Liver (tissue), 3 donors: ENCODE measurements at regions not wholly inside any gene's neighbourhood (a gene's known extent, or its start where the extent isn't known, plus 50 kb on each side); places are given as distances from the start of the nearest gene placed in this dataset.

Experiments used
- EGR1 ChIP-seq, 2 donors: IDR thresholded peaks; 2 replicates each; pipeline ENCODE4 v1.6.1; 2016 to 2018; ENCODE audit warnings: antibody characterized with exemption in 2 of 2, low read depth in 2 of 2
- FOXA1 ChIP-seq: IDR thresholded peaks from 2 replicates; pipeline ENCODE4 v1.6.1; 2016; ENCODE audit warnings: antibody characterized with exemption
- JUND ChIP-seq, 2 donors: IDR thresholded peaks; 2 replicates each; pipeline ENCODE4 v1.6.1; 2016; ENCODE audit warnings: antibody characterized with exemption in 2 of 2
- RAD21 ChIP-seq, 2 donors: IDR thresholded peaks; 2 replicates each; pipeline ENCODE4 v1.6.1; 2016; ENCODE audit warnings: antibody characterized with exemption in 2 of 2, mild to moderate bottlenecking in 2 of 2
- REST ChIP-seq: IDR thresholded peaks from 2 replicates; pipeline ENCODE4 v1.6.1; 2016; ENCODE audit warnings: antibody characterized with exemption, mild to moderate bottlenecking
- TAF1 ChIP-seq: conservative IDR thresholded peaks from 2 replicates; pipeline ENCODE4 v1.6.1; 2016; ENCODE audit warnings: antibody characterized with exemption, mild to moderate bottlenecking
- TF ChIP-seq, protein P1 (sequence below): fragments of 150-350 bp; IDR thresholded peaks from 2 replicates; pipeline ENCODE4 v1.5.1; 2017; ENCODE audit warnings: improper control_type of control experiment, low read depth, low read length; ENCODE audit not compliant: missing input control
- donor health status: healthy.
- donor health status: healthy.

GRCh38 chr13:72462166-72462565 is 265.3 kb downstream of the MZT1 start:
- TF ChIP-seq JUND (IDR thresholded peaks at IDR 0.05), result no peak
- TF ChIP-seq, protein P1, sequence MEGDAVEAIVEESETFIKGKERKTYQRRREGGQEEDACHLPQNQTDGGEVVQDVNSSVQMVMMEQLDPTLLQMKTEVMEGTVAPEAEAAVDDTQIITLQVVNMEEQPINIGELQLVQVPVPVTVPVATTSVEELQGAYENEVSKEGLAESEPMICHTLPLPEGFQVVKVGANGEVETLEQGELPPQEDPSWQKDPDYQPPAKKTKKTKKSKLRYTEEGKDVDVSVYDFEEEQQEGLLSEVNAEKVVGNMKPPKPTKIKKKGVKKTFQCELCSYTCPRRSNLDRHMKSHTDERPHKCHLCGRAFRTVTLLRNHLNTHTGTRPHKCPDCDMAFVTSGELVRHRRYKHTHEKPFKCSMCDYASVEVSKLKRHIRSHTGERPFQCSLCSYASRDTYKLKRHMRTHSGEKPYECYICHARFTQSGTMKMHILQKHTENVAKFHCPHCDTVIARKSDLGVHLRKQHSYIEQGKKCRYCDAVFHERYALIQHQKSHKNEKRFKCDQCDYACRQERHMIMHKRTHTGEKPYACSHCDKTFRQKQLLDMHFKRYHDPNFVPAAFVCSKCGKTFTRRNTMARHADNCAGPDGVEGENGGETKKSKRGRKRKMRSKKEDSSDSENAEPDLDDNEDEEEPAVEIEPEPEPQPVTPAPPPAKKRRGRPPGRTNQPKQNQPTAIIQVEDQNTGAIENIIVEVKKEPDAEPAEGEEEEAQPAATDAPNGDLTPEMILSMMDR, result no peak
- TF ChIP-seq TAF1, result no peak
- TF ChIP-seq RAD21 (IDR thresholded peaks at IDR 0.05), result no peak
- TF ChIP-seq REST, result no peak
- TF ChIP-seq EGR1 (IDR thresholded peaks at IDR 0.05; ENCODE audit: low read depth in 2 of 2), result no peak
- TF ChIP-seq FOXA1, result no peak
